Coronary artery (tissue), 2 donors: ENCODE measurements at regions not wholly inside any gene's neighbourhood (a gene's known extent, or its start where the extent isn't known, plus 50 kb on each side); places are given as distances from the start of the nearest gene placed in this dataset.

Experiments
- DNase-seq: peaks from one replicate; pipeline ENCODE4 v3.0.0-alpha.2; 2017; ENCODE audit warnings: low spot score
- H3K27ac ChIP-seq, 2 donors: fragments of 200-600 bp; sonication (generic); one replicate each; pipeline ENCODE4 v1.5.1; 2016 to 2019
- H3K4me3 ChIP-seq: fragments of 200-600 bp; sonication (generic); 2 replicates; pipeline ENCODE4 v1.5.1; 2016; ENCODE audit warnings: mild to moderate bottlenecking, moderate library complexity
- CTCF ChIP-seq: fragments of 200-600 bp; sonication (generic); IDR thresholded peaks from one replicate; pipeline ENCODE4 v1.5.1; 2019; ENCODE audit warnings: antibody characterized with exemption

GRCh38 chr3:24748520-24748919 lies 253.9 kb upstream of the THRB start:
- no peak overlapping the region for H3K27ac ChIP-seq
- no peak for DNase-seq
- TF ChIP-seq CTCF: no peak

GRCh38 chr3:24751020-24751419 lies 256.4 kb upstream of the THRB start:
- TF ChIP-seq CTCF: no peak
- Histone ChIP-seq H3K27ac (no peak overlapping the region), H3K4me3 (no peak overlapping the region)
- DNase-seq: no peak

More at GRCh38 chr3:24748520-24748919, 253.9 kb upstream of the THRB start:
- H3K4me3 ChIP-seq: no peak overlapping the region

GRCh38 chr3:24756101-24756888 lies 261.6 kb upstream of the THRB start:
- DNase-seq: no peak
- no peak overlapping the region for H3K27ac ChIP-seq
- no peak overlapping the region for H3K4me3 ChIP-seq
- TF ChIP-seq CTCF: no peak

GRCh38 chr3:24763393-24763792 lies 268.7 kb upstream of the THRB start:
- no peak overlapping the region for H3K27ac ChIP-seq
- no peak overlapping the region for H3K4me3 ChIP-seq
- TF ChIP-seq CTCF: no peak
- DNase-seq: no peak

- no peak for DNase-seq
- H3K4me3 ChIP-seq: no peak overlapping the region
- H3K27ac ChIP-seq: no peak overlapping the region
- no peak for TF ChIP-seq CTCF
Observed at GRCh38 chr3:24764236-24764915, 269.7 kb upstream of the THRB start.

- Histone ChIP-seq H3K4me3 (no peak overlapping the region), H3K27ac (no peak overlapping the region)
- no peak for DNase-seq
- TF ChIP-seq CTCF: no peak
Observed at GRCh38 chr3:24765399-24765798, 270.7 kb upstream of the THRB start.

- TF ChIP-seq CTCF: no peak
- Histone ChIP-seq H3K4me3 (no peak overlapping the region), H3K27ac (no peak overlapping the region)
- DNase-seq: no peak
Observed at GRCh38 chr3:24769918-24770317, 275.3 kb upstream of the THRB start.
